Activated naive CD8-positive, alpha-beta T cell (primary cell): ENCODE measurements at regions not wholly inside any gene's neighbourhood (a gene's known extent, or its start where the extent isn't known, plus 50 kb on each side); places are given as distances from the start of the nearest gene placed in this dataset.
"Not testable (repeated sequence)": the region's sequence is repeated elsewhere in the genome, so short reads cannot be mapped to it uniquely, and the experiment has no call there.

ENCODE experiments used
- H3K27ac Mint-ChIP-seq: one replicate; pipeline ENCODE4 v1.8.0; 2021; ENCODE audit warnings: mixed read lengths
- H3K27me3 Mint-ChIP-seq: one replicate; pipeline ENCODE4 v1.8.0; 2021; ENCODE audit warnings: mixed read lengths
- H3K36me3 Mint-ChIP-seq: one replicate; pipeline ENCODE4 v1.8.0; 2021; ENCODE audit warnings: mixed read lengths
- H3K4me1 Mint-ChIP-seq: one replicate; pipeline ENCODE4 v1.8.0; 2021; ENCODE audit warnings: low read depth, mixed read lengths
- H3K4me3 Mint-ChIP-seq: one replicate; pipeline ENCODE4 v1.8.0; 2021; ENCODE audit warnings: mild to moderate bottlenecking, mixed read lengths
- H3K9me3 Mint-ChIP-seq: one replicate; pipeline ENCODE4 v1.8.0; 2021; ENCODE audit warnings: low read depth, mixed read lengths

DNA sequence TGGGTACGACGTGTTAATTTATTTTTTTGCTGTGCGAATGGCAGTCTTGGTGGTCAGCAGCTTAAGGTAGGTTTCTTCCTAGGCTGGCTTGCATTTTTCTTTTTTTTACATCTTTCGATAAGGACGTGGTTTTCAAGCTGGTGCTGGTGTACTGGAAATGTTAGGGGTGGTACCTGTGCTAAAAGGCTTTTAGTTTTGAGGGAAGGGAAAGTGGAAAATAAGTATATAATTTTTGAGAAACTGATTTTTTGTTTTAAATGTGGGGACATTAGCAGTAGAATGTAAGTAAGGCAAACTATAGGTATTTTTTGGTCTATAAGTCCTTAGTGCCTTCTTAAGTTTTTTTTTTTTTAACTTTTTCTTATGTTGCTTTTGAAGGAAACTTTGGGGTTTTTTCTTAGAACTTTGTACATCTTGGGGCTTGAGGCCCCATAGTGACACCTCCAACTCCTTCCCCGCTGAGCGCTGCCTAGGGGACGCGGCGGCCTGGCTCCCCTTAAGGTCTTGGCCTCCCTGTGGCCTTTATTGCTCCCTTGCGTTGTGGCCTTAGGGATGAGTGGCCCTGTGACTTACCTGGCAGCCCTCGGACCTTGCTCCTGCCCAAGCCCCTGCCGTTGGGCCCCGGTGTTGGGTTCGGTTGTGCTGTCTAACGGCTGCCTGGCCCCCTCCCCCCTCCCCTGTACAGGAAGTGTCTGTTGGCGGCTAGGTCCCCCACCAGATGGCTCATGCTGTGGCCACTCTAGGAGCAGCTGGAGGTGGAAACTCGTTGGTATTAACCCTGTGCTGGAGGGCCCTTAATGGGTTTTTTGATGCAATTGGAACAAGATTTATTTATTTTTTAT is 88.0 kb upstream of the RPRML start:
- Mint-ChIP-seq H3K36me3 (peaks cover 7% of the 10 kb centered on the region), H3K9me3 (no peaks in the 10 kb centered on the region), H3K27ac (peak overlapping the region; percentile 96), H3K4me3 (peak overlapping the region; percentile 88), H3K27me3 (no peaks in the 10 kb centered on the region), H3K4me1 (peaks cover 32% of the 10 kb centered on the region)

DNA sequence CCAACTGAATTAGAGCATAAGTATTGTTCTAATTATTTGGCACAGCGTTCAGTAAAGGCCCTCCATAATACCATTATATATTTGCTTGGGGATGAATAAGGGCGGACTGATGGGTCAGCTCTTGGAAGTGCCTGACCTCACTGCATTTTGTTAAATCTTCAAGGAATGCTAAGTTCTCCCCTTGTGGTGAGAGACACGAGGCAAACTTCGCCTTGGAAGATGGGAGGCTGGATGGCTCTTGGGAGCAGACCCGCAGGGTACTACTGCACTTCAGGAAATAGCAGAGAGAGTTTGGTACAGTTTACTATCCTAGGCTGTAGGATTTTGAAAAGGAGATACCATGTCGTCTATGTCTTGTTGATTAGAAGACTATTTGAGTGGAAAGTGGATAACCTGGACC is 87.0 kb upstream of the RPRML start:
- Mint-ChIP-seq H3K4me3 (peak overlapping the region; percentile 88), H3K36me3 (peaks cover 9% of the 10 kb centered on the region), H3K4me1 (peaks cover 28% of the 10 kb centered on the region), H3K27me3 (no peaks in the 10 kb centered on the region), H3K9me3 (no peaks in the 10 kb centered on the region), H3K27ac (peak overlapping the region; percentile 96)

DNA sequence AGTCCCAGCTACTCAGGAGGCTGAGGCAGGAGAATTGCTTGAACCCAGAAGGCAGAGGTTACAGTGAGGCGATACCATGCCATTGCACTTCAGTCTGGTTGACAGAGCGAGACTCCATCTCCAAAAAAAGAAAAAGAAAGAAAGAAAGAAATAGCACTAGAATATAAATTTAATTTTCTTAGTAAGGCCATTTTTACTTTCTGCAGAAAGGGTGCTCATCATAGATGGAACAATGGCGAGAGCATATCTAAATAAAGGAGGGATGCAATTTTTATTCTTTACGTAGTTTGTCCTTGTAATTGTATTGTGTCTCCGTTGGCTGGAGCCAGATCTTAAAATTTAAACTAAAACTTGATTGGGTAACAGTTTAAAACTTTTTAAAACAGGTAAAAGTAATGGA is 85.6 kb upstream of the RPRML start:
- Mint-ChIP-seq H3K36me3 (peaks cover 9% of the 10 kb centered on the region), H3K4me1 (peaks cover 22% of the 10 kb centered on the region), H3K4me3 (no peak overlapping the region), H3K27ac (no peak overlapping the region), H3K9me3 (no peaks in the 10 kb centered on the region), H3K27me3 (no peaks in the 10 kb centered on the region)

DNA sequence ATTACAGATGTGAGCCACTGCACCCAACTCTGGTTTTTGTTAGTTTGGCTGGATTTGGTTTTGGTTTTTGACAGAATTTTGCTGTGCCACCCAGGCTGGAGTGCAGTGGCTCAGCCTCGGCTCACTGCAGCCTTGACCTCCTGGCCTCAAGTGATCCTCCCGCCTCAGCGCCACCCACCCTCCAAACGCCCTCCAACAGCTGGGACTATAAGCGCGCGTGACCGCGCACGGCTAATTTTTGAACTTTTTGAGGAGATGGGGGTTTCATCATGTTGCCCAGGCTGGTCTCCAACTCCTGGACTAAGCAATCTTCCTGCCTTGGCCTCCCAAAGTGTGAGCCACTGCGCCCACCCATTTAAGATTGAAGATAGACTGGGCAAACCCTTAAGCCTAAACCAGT is 84.4 kb upstream of the RPRML start:
- no peaks in the 10 kb centered on the region for H3K27me3 Mint-ChIP-seq
- H3K27ac Mint-ChIP-seq, result no peak overlapping the region
- H3K36me3 Mint-ChIP-seq, result peaks cover 9% of the 10 kb centered on the region
- H3K4me3 Mint-ChIP-seq, result no peak overlapping the region
- peaks cover 18% of the 10 kb centered on the region for H3K4me1 Mint-ChIP-seq
- no peaks in the 10 kb centered on the region for H3K9me3 Mint-ChIP-seq

DNA sequence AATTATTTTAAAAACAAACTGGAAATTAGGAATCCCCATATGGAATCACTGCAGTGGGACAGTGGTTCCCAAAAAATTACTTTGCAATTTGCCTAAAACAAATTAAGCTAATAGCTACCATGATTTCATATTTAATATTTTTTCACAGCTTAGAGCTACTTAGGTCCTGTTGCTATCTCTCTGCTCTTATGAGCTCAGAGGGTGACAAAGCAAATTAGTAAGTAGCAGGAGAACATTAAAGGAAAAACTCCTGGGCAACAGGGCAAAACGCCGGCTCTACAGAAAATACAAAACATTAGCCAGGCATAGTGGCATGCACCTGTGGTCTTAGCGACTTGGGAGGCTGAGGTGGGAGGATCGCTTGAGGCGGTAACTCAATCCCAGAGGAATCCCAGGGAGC is 83.8 kb upstream of the RPRML start:
- H3K36me3 Mint-ChIP-seq, result not testable (repeated sequence)

DNA sequence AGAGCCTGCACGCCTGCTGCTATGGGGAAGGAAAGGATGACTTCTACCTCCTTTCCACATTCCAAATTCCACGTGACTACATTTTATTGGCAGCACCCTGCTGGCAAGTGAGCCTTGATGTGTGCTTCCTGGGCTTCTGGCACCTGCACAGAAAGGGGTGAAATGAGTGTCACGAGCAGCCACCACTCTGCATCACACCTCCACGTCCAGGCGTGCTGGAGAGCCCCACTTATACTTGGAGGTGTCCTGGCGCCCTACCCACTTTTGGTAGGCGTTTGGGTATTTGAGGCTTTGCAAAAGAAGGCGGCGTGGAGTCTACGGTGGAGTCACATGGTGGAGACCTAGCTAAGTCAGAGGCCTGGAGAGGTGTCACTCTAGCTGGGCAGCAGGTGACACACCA is 81.0 kb upstream of the RPRML start:
- H3K4me3 Mint-ChIP-seq, H3K4me1 Mint-ChIP-seq, H3K27me3 Mint-ChIP-seq, H3K9me3 Mint-ChIP-seq: not testable (repeated sequence)
- H3K36me3 Mint-ChIP-seq, result peaks cover 13% of the 10 kb centered on the region
- peak overlapping the region; percentile 58 for H3K27ac Mint-ChIP-seq

More for the DNA sequence above, 83.8 kb upstream of the RPRML start:
- H3K4me1 Mint-ChIP-seq, result peaks cover 16% of the 10 kb centered on the region
- not testable (repeated sequence) for H3K9me3 Mint-ChIP-seq, H3K4me3 Mint-ChIP-seq, H3K27me3 Mint-ChIP-seq, H3K27ac Mint-ChIP-seq

DNA sequence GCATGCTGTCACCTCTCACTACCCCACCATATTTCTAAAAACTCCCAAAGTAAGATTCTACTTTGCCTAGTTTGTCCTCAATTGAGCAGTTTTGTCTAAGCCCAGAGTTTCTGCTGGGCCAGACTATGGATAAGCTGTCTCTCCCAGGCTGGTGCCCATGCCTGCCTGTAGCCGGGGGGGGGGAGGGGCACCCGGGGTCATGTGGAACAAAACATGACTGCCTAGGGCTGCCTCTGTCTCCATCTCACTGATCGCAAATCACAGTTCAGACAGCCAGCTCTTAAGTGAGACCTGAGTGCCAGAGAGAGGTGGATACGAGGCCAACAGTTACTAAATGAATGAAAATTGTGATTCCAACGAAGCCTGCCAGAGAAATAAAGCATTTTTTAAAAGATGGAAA is 78.8 kb upstream of the RPRML start:
- Mint-ChIP-seq H3K27ac (no peak overlapping the region), H3K36me3 (peaks cover 9% of the 10 kb centered on the region), H3K27me3 (no peaks in the 10 kb centered on the region), H3K4me3 (no peak overlapping the region), H3K9me3 (no peaks in the 10 kb centered on the region), H3K4me1 (peaks cover 2% of the 10 kb centered on the region)

DNA sequence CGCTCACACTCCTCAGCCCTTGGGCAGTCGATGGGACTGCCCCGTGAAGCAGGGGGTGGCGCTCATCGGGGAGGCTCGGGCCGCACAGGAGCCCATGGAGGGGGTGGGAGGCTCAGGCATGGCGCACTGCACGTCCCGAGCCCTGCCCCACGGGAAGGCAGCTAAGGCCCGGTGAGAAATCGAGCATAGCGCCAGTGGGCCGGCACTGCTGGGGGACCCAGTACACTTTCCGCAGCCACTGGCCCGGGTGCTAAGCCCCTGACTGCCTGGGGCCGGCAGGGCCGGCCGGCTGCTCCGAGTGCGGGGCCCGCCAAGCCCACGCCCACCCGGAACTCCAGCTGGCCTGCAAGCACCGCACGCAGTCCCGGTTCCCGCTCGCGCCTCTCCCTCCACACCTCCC is 78.2 kb upstream of the RPRML start:
- H3K9me3 Mint-ChIP-seq, H3K36me3 Mint-ChIP-seq, H3K27me3 Mint-ChIP-seq: not testable (repeated sequence)

DNA sequence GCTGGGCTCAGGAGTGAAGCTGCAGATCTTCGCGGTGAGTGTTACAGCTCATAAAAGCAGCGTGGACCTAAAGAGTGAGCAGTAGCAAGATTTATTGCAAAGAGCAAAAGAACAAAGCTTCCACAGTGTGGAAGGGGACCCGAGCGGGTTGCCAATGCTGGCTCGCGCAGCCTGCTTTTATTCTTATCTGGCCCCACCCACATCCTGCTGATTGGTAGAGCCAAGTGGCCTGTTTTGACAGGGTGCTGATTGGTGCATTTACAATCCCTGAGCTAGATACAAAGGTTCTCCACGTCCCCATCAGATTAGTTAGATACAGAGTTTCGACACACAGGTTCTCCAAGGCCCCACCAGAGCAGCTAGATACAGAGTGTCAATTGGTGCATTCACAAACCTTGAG is 77.6 kb upstream of the RPRML start:
- H3K4me1 Mint-ChIP-seq, H3K27ac Mint-ChIP-seq, H3K27me3 Mint-ChIP-seq, H3K36me3 Mint-ChIP-seq, H3K4me3 Mint-ChIP-seq, H3K9me3 Mint-ChIP-seq: not testable (repeated sequence)

More for the DNA sequence above, 78.2 kb upstream of the RPRML start:
- not testable (repeated sequence) for H3K4me3 Mint-ChIP-seq, H3K27ac Mint-ChIP-seq, H3K4me1 Mint-ChIP-seq
